Ecto neural progenitor cell (in vitro differentiated cells): ENCODE measurements at regions not wholly inside any gene's neighbourhood (a gene's known extent, or its start where the extent isn't known, plus 50 kb on each side); places are given as distances from the start of the nearest gene placed in this dataset.
"Not testable (repeated sequence)": the region's sequence is repeated elsewhere in the genome, so short reads cannot be mapped to it uniquely, and the experiment has no call there.

Experiments used
- DNase-seq: peaks from one replicate; pipeline ENCODE4 v3.0.0-alpha.2; 2018; ENCODE audit warnings: low spot score

GRCh38 chr2:11072550-11072949 is 82.7 kb upstream of the SLC66A3 start:
- DNase-seq, result no peak

- DNase-seq, result peak; percentile 84
These were observed 82.0 kb upstream of the SLC66A3 start for GRCh38 chr2:11073251-11073650.

GRCh38 chr2:11073776-11074175 is 81.5 kb upstream of the SLC66A3 start:
- DNase-seq, result no peak

GRCh38 chr2:11074246-11074820 is 80.9 kb upstream of the SLC66A3 start:
- no peak for DNase-seq

- no peak for DNase-seq
These were observed 80.0 kb upstream of the SLC66A3 start for GRCh38 chr2:11075221-11075620.

GRCh38 chr2:11077411-11077810 is 77.9 kb upstream of the SLC66A3 start:
- no peak for DNase-seq

GRCh38 chr2:11079136-11079824 is 76.0 kb upstream of the SLC66A3 start:
- DNase-seq, result no peak

GRCh38 chr2:11080253-11081115 is 74.8 kb upstream of the SLC66A3 start:
- DNase-seq, result no peak

GRCh38 chr2:11082880-11083279 is 72.4 kb upstream of the SLC66A3 start:
- DNase-seq, result no peak

- not testable (repeated sequence) for DNase-seq
These were observed 66.4 kb upstream of the SLC66A3 start for GRCh38 chr2:11088821-11089220.

- no peak for DNase-seq
These were observed 65.1 kb upstream of the SLC66A3 start for GRCh38 chr2:11090187-11090586.

- peak; percentile 46 for DNase-seq
These were observed 62.4 kb upstream of the SLC66A3 start for GRCh38 chr2:11092701-11093335.

GRCh38 chr2:11093467-11093866 is 61.8 kb upstream of the SLC66A3 start:
- peak; percentile 40 for DNase-seq

GRCh38 chr2:11094021-11094810 is 61.1 kb upstream of the SLC66A3 start:
- DNase-seq, result peak; percentile 35

GRCh38 chr2:11096591-11096990 is 58.7 kb upstream of the SLC66A3 start:
- DNase-seq, result peak; percentile 15

- DNase-seq, result peak; percentile 18
These were observed 58.1 kb upstream of the SLC66A3 start for GRCh38 chr2:11097038-11097720.

- no peak for DNase-seq
These were observed 57.3 kb upstream of the SLC66A3 start for GRCh38 chr2:11097854-11098387.

- DNase-seq, result peak; percentile 29
These were observed 55.9 kb upstream of the SLC66A3 start for GRCh38 chr2:11099122-11100065.

GRCh38 chr2:11100130-11100529 is 55.1 kb upstream of the SLC66A3 start:
- peak; percentile 6 for DNase-seq

- DNase-seq, result peak; percentile 33
These were observed 54.3 kb upstream of the SLC66A3 start for GRCh38 chr2:11100976-11101375.
